ENCODE measurements at regions not wholly inside any gene's neighbourhood (a gene's known extent, or its start where the extent isn't known, plus 50 kb on each side); places are given as distances from the start of the nearest gene placed in this dataset.
A peak's percentile ranks its signal among the peaks of the same experiment; 100 is the strongest.

DNA sequence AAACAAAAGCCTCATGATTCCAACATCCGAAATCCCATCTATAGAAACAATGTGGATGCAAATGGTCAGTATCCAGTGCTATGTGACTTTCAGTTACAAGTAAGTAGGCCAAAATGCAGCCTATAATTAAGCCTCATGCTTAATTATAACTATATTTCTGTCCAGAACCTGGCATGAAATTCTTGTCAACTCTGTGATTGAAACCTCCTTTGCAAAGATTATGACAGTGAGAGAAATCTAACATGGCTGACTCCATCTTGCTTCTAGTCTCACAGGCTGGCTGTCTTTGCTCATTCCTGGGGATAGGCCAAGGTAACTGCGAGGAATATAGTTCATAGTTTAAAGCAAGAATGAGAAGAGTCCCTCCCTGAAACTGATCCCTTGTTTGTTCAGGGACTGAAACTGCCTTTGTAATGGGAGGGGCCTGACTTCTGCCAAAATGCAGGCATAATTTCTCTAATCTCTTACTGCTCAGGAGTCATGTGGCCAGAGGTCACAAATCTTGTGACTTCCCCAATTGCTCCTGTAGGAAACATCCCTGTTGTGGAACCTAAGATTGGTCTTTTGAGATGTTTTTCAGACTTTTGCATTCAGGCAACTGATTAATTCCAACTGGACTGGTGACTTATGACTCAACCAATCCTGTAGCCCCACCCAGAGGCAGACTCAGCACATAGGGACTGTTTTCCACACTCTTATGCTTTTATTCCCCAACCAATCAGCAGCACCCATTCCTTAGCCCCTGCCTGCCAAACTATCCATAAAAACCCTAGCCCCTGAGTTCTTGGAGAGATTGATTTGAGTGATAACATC, 84.5 kb upstream of the TLK1 start:
- H3K27ac ChIP-seq = no peak overlapping the region

DNA sequence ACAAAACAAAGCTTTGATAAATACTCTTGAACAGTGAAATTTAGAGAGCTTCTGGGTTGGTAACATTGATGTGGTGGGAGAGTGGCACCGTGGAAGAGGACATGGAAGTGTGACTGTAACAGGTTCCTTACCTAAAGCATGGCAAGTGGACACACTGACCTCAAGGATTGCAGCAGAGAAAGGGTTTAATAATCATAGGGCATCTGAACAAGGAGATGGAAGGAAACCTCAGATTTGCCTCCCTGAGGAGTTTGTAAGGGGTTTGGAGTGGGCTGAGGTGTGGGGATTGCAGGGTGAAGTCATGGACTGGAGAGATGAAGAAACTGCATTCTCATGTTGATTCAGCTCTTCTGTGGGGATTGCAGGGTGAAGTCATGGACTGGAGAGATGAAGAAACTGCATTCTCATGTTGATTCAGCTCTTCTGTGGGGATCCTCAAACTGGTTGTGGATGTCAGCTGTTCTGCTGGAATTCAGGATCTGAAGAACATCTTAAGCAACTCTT, 83.8 kb upstream of the TLK1 start:
- no peaks in the 10 kb centered on the region for H3K79me2 ChIP-seq
- no peaks in the 10 kb centered on the region for H3K27me3 ChIP-seq
- H2AFZ ChIP-seq = no peak overlapping the region
- TF ChIP-seq EZH2 (IDR thresholded peaks at IDR 0.05; ENCODE audit: borderline replicate concordance) (no peak), EZH2phosphoT487 (IDR thresholded peaks at IDR 0.05; ENCODE audit: low read depth, severe bottlenecking, unreplicated experiment) (no peak)
- TF ChIP-seq, protein P1, sequence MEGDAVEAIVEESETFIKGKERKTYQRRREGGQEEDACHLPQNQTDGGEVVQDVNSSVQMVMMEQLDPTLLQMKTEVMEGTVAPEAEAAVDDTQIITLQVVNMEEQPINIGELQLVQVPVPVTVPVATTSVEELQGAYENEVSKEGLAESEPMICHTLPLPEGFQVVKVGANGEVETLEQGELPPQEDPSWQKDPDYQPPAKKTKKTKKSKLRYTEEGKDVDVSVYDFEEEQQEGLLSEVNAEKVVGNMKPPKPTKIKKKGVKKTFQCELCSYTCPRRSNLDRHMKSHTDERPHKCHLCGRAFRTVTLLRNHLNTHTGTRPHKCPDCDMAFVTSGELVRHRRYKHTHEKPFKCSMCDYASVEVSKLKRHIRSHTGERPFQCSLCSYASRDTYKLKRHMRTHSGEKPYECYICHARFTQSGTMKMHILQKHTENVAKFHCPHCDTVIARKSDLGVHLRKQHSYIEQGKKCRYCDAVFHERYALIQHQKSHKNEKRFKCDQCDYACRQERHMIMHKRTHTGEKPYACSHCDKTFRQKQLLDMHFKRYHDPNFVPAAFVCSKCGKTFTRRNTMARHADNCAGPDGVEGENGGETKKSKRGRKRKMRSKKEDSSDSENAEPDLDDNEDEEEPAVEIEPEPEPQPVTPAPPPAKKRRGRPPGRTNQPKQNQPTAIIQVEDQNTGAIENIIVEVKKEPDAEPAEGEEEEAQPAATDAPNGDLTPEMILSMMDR (IDR thresholded peaks at IDR 0.05; ENCODE audit: poor library complexity) = no peak
- H3K36me3 ChIP-seq (replicated peaks; ENCODE audit: insufficient read depth, low read depth) = no peaks in the 10 kb centered on the region
- H3K9me2 ChIP-seq (replicated peaks; ENCODE audit: insufficient read depth) = no peaks in the 10 kb centered on the region
- no peaks in the 10 kb centered on the region for H4K20me1 ChIP-seq (ENCODE audit: insufficient read depth, poor library complexity, severe bottlenecking)
- no peak overlapping the region for H3K4me3 ChIP-seq
- 90% methylated on average over 1 of the region's 1 CpG for WGBS (ENCODE audit: low lambda C conversion rate, missing lambda C conversion rate)
- H3K4me2 ChIP-seq = no peak overlapping the region
- peak; percentile 8 for DNase-seq (ENCODE audit: low spot score)
- no peaks in the 10 kb centered on the region for H3K9me3 ChIP-seq (ENCODE audit: low read depth)
- H3K27ac ChIP-seq = no peak overlapping the region
- H3K4me1 ChIP-seq (ENCODE audit: insufficient read depth) = no peaks in the 10 kb centered on the region

More for the DNA sequence above, 84.5 kb upstream of the TLK1 start:
- DNase-seq (ENCODE audit: low spot score) = no peak
- no peaks in the 10 kb centered on the region for H3K27me3 ChIP-seq
- WGBS (ENCODE audit: low lambda C conversion rate, missing lambda C conversion rate) = 95% methylated on average over 2 of the region's 2 CpGs
- no peak overlapping the region for H3K4me2 ChIP-seq
- H2AFZ ChIP-seq = no peak overlapping the region
- H3K79me2 ChIP-seq = no peaks in the 10 kb centered on the region
- no peaks in the 10 kb centered on the region for H3K4me1 ChIP-seq (ENCODE audit: insufficient read depth)
- no peak for TF ChIP-seq EZH2 (IDR thresholded peaks at IDR 0.05; ENCODE audit: borderline replicate concordance)
- no peak for TF ChIP-seq EZH2phosphoT487 (IDR thresholded peaks at IDR 0.05; ENCODE audit: low read depth, severe bottlenecking, unreplicated experiment)
- TF ChIP-seq, protein P1 (IDR thresholded peaks at IDR 0.05; ENCODE audit: poor library complexity) = no peak
- no peaks in the 10 kb centered on the region for H3K9me2 ChIP-seq (replicated peaks; ENCODE audit: insufficient read depth)
- H3K4me3 ChIP-seq = no peak overlapping the region
- H3K36me3 ChIP-seq (replicated peaks; ENCODE audit: insufficient read depth, low read depth) = no peaks in the 10 kb centered on the region
- H4K20me1 ChIP-seq (ENCODE audit: insufficient read depth, poor library complexity, severe bottlenecking) = no peaks in the 10 kb centered on the region
- no peaks in the 10 kb centered on the region for H3K9me3 ChIP-seq (ENCODE audit: low read depth)

DNA sequence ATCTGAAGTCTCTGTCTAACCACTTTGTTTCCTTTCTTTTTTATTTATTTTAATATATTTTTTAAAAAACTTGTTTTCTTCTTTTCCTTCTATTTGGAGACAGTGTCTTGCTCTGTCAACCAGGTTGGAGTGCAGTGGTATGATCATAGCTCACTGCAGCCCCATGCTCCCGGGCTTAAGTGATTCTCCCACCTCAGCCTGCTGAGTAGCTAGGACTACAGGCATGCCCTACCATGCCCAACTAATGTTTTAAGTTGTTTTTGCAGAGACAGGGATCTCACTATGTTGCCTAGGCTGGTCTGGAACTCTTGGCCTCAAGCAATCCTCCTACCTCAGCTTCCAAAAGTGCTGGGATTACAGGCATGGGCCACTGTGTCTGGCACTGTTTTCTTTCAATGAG, 81.1 kb upstream of the TLK1 start:
- TF ChIP-seq, protein P1 (IDR thresholded peaks at IDR 0.05; ENCODE audit: poor library complexity) = no peak
- no peak for TF ChIP-seq EZH2phosphoT487 (IDR thresholded peaks at IDR 0.05; ENCODE audit: low read depth, severe bottlenecking, unreplicated experiment)
- H3K9me3 ChIP-seq (ENCODE audit: low read depth) = no peaks in the 10 kb centered on the region
- H2AFZ ChIP-seq = no peak overlapping the region

More for the DNA sequence above, 81.1 kb upstream of the TLK1 start:
- Histone ChIP-seq H4K20me1 (ENCODE audit: insufficient read depth, poor library complexity, severe bottlenecking) (no peaks in the 10 kb centered on the region), H3K79me2 (no peaks in the 10 kb centered on the region), H3K36me3 (replicated peaks; ENCODE audit: insufficient read depth, low read depth) (no peaks in the 10 kb centered on the region), H3K27ac (no peak overlapping the region), H3K4me1 (ENCODE audit: insufficient read depth) (no peaks in the 10 kb centered on the region), H3K4me2 (no peak overlapping the region), H3K27me3 (no peaks in the 10 kb centered on the region), H3K4me3 (no peak overlapping the region), H3K9me2 (replicated peaks; ENCODE audit: insufficient read depth) (no peaks in the 10 kb centered on the region)
- WGBS (ENCODE audit: low lambda C conversion rate, missing lambda C conversion rate) = 58% methylated on average over 1 of the region's 1 CpG
- DNase-seq (ENCODE audit: low spot score) = no peak
